GM21447 (cell line): ENCODE measurements at regions not wholly inside any gene's neighbourhood (a gene's known extent, or its start where the extent isn't known, plus 50 kb on each side); places are given as distances from the start of the nearest gene placed in this dataset.
"Not testable (repeated sequence)": the region's sequence is repeated elsewhere in the genome, so short reads cannot be mapped to it uniquely, and the experiment has no call there.

Experiments used
- ATAC-seq: cut with Tn5 transposase; IDR thresholded peaks from one replicate; pipeline ENCODE4 v1.9.1; 2021; ENCODE audit not compliant: unreplicated experiment

- ATAC-seq = no peak
Observed at GRCh38 chr10:57038531-57038930, 677.5 kb upstream of the ZWINT start.

- no peak for ATAC-seq
Observed at GRCh38 chr10:57035310-57035709, 674.3 kb upstream of the ZWINT start.

GRCh38 chr10:57032301-57032700 lies 671.2 kb upstream of the ZWINT start:
- not testable (repeated sequence) for ATAC-seq

- ATAC-seq = no peak
Observed at GRCh38 chr10:57031346-57031745, 670.3 kb upstream of the ZWINT start.

GRCh38 chr10:57026307-57026706 lies 665.2 kb upstream of the ZWINT start:
- ATAC-seq = no peak

GRCh38 chr10:57023626-57024025 lies 662.6 kb upstream of the ZWINT start:
- ATAC-seq = no peak

GRCh38 chr10:57018452-57018851 lies 657.4 kb upstream of the ZWINT start:
- no peak for ATAC-seq

- ATAC-seq = no peak
Observed at GRCh38 chr10:57017356-57018037, 656.4 kb upstream of the ZWINT start.

GRCh38 chr10:57015595-57016318 lies 654.7 kb upstream of the ZWINT start:
- ATAC-seq = no peak

- no peak for ATAC-seq
Observed at GRCh38 chr10:57015187-57015586, 654.1 kb upstream of the ZWINT start.

- no peak for ATAC-seq
Observed at GRCh38 chr10:57014758-57015157, 653.7 kb upstream of the ZWINT start.

GRCh38 chr10:57008189-57008588 lies 647.1 kb upstream of the ZWINT start:
- no peak for ATAC-seq

GRCh38 chr10:56991591-56992069 lies 630.6 kb upstream of the ZWINT start:
- no peak for ATAC-seq

- ATAC-seq = no peak
Observed at GRCh38 chr10:56975513-56975912, 614.5 kb upstream of the ZWINT start.

GRCh38 chr10:56973766-56974165 lies 612.7 kb upstream of the ZWINT start:
- no peak for ATAC-seq

- ATAC-seq = no peak
Observed at GRCh38 chr10:56943221-56943755, 582.2 kb upstream of the ZWINT start.

- no peak for ATAC-seq
Observed at GRCh38 chr10:56934515-56934914, 573.5 kb upstream of the ZWINT start.

- no peak for ATAC-seq
Observed at GRCh38 chr10:56928714-56929113, 567.7 kb upstream of the ZWINT start.

GRCh38 chr10:56927701-56928100 lies 566.6 kb upstream of the ZWINT start:
- ATAC-seq = no peak

- no peak for ATAC-seq
Observed at GRCh38 chr10:56920601-56921261, 559.7 kb upstream of the ZWINT start.

- ATAC-seq = no peak
Observed at GRCh38 chr10:56912043-56912442, 551.0 kb upstream of the ZWINT start.

- ATAC-seq = no peak
Observed at GRCh38 chr10:56905051-56905450, 544.0 kb upstream of the ZWINT start.
